ENCODE measurements at regions not wholly inside any gene's neighbourhood (a gene's known extent, or its start where the extent isn't known, plus 50 kb on each side); places are given as distances from the start of the nearest gene placed in this dataset.

DNA sequence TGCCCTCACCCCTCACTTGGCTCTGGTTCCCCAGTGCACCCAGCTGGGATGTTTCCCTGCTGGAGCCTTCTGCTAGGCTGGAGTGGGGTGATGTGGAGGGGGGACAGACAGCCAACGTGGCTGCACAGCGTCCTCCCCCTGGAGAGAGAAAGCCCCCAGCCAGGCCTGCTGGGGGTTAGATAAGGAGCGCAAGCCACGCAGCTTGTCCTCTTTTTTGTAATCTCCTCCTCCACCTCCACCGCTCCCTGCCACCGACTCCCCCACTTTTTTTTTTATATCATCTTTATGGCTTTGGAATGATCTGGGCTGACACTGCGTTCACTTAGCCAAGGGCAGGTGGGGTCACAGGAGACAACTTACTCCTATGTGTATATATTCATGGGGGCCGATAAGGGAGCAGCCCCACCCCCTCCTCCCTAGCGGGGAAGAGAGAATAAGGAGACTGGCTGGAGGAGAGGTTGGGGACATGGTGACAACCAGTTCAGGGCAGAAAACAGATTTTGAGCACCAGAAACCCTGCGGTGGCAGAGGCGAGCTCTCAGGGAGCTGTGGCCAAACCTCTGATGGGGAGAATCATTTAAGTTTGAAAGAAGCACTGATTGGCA lies 169.9 kb upstream of the LHX5 start:
- intact Hi-C loops (cut with micrococcal nuclease; ENCODE audit: unreplicated experiment): no loop called here
- Mint-ChIP-seq H3K4me1 (ENCODE audit: low read depth, unreplicated experiment) (no peaks in the 10 kb centered on the region), H3K27ac (ENCODE audit: unreplicated experiment) (no peak overlapping the region), H3K4me3 (ENCODE audit: low read depth, unreplicated experiment) (no peak overlapping the region), H3K36me3 (ENCODE audit: insufficient read depth, unreplicated experiment) (no peaks in the 10 kb centered on the region), H3K9me3 (ENCODE audit: low read depth, unreplicated experiment) (no peaks in the 10 kb centered on the region), H3K27me3 (ENCODE audit: unreplicated experiment) (peaks cover 76% of the 10 kb centered on the region)
- CTCF ChIA-PET: interaction anchor here (0.6 kb wide), 1 partner anchor 292 kb away, joined by 3 read pairs; no protein-coding TSS in a partner anchor
- no TSS peak for BruUV-seq (replicated peaks)
- no peak for DNase-seq
- TF ChIP-seq, protein P1, sequence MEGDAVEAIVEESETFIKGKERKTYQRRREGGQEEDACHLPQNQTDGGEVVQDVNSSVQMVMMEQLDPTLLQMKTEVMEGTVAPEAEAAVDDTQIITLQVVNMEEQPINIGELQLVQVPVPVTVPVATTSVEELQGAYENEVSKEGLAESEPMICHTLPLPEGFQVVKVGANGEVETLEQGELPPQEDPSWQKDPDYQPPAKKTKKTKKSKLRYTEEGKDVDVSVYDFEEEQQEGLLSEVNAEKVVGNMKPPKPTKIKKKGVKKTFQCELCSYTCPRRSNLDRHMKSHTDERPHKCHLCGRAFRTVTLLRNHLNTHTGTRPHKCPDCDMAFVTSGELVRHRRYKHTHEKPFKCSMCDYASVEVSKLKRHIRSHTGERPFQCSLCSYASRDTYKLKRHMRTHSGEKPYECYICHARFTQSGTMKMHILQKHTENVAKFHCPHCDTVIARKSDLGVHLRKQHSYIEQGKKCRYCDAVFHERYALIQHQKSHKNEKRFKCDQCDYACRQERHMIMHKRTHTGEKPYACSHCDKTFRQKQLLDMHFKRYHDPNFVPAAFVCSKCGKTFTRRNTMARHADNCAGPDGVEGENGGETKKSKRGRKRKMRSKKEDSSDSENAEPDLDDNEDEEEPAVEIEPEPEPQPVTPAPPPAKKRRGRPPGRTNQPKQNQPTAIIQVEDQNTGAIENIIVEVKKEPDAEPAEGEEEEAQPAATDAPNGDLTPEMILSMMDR (IDR thresholded peaks at IDR 0.05; ENCODE audit: unreplicated experiment): no peak

DNA sequence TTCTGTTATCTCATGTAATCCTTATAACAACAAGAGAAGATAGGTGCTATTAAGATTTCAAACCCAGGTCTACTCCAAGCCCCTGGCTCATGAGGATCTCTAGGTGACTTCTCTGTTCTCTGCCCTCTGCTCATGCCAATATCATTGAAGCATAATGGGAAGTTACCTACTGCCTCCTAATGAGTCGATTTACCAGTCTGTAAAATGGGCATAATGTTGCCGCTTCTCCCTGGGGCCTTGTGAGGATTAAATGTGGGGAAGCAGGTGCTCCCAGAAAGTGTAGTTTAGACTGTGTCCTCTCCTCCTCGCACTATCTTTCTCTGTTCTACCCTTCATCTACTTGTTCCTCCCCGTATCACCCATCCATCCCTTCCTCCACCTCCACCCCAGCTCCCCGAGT lies 169.2 kb upstream of the LHX5 start:
- no peaks in the 10 kb centered on the region for H3K4me1 Mint-ChIP-seq (ENCODE audit: low read depth, unreplicated experiment)
- H3K27ac Mint-ChIP-seq (ENCODE audit: unreplicated experiment): no peak overlapping the region
- no peak overlapping the region for H3K4me3 Mint-ChIP-seq (ENCODE audit: low read depth, unreplicated experiment)
- BruUV-seq (replicated peaks): no TSS peak
- no peaks in the 10 kb centered on the region for H3K9me3 Mint-ChIP-seq (ENCODE audit: low read depth, unreplicated experiment)
- CTCF ChIA-PET: interaction anchor here (0.6 kb wide), 1 partner anchor 291 kb away, joined by 3 read pairs; no protein-coding TSS in a partner anchor
- TF ChIP-seq, protein P1 (IDR thresholded peaks at IDR 0.05; ENCODE audit: unreplicated experiment): no peak
- no peaks in the 10 kb centered on the region for H3K36me3 Mint-ChIP-seq (ENCODE audit: insufficient read depth, unreplicated experiment)
- DNase-seq: no peak
- intact Hi-C loops (cut with micrococcal nuclease; ENCODE audit: unreplicated experiment): no loop called here
- H3K27me3 Mint-ChIP-seq (ENCODE audit: unreplicated experiment): peaks cover 73% of the 10 kb centered on the region

DNA sequence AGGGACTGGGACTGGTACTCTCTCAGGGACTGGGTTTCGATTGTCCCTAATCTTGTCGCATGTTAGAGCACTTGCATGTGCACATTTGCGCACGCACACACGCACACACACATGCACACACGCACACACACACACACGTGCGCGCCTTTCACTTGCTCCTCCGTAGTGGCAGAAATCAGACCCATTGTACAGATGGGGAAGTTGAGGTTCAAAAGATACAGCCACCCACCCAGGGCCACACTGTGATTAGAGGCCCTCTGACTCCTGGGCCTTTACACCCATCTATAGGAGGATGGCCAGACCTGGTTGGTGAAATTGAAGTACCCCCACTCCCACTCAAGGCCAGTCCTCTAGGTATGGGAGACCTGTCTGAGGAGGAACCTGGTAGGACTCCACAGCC lies 167.8 kb upstream of the LHX5 start:
- intact Hi-C loops (cut with micrococcal nuclease; ENCODE audit: unreplicated experiment): no loop called here
- Mint-ChIP-seq H3K4me1 (ENCODE audit: low read depth, unreplicated experiment) (no peaks in the 10 kb centered on the region), H3K9me3 (ENCODE audit: low read depth, unreplicated experiment) (no peaks in the 10 kb centered on the region), H3K27ac (ENCODE audit: unreplicated experiment) (no peak overlapping the region), H3K4me3 (ENCODE audit: low read depth, unreplicated experiment) (no peak overlapping the region), H3K36me3 (ENCODE audit: insufficient read depth, unreplicated experiment) (no peaks in the 10 kb centered on the region), H3K27me3 (ENCODE audit: unreplicated experiment) (peaks cover 73% of the 10 kb centered on the region)
- no peak for DNase-seq
- no TSS peak for BruUV-seq (replicated peaks)
- TF ChIP-seq, protein P1 (IDR thresholded peaks at IDR 0.05; ENCODE audit: unreplicated experiment): no peak
- CTCF ChIA-PET: no interaction called here

DNA sequence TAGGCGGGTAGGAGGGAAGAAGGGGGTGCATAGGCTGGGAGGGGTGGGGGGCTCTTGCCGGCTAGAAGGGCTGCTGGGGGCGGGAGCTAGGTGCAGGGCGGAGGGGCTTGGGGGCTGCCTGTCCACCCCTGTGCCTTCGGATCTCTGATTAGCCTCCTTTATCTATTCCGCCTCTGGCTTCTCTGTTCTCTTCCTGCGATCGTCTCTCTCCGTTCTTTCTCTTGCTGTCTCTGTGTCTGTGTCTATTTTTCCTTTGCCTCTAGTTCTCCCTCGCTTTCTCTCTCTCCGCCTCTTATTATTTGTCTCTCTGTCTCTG lies 166.7 kb upstream of the LHX5 start:
- H3K27me3 Mint-ChIP-seq (ENCODE audit: unreplicated experiment): peaks cover 73% of the 10 kb centered on the region
- no peaks in the 10 kb centered on the region for H3K9me3 Mint-ChIP-seq (ENCODE audit: low read depth, unreplicated experiment)
- DNase-seq: no peak
- CTCF ChIA-PET: no interaction called here
- H3K4me3 Mint-ChIP-seq (ENCODE audit: low read depth, unreplicated experiment): no peak overlapping the region
- TF ChIP-seq, protein P1 (IDR thresholded peaks at IDR 0.05; ENCODE audit: unreplicated experiment): no peak
- no peaks in the 10 kb centered on the region for H3K36me3 Mint-ChIP-seq (ENCODE audit: insufficient read depth, unreplicated experiment)
- no peaks in the 10 kb centered on the region for H3K4me1 Mint-ChIP-seq (ENCODE audit: low read depth, unreplicated experiment)
- H3K27ac Mint-ChIP-seq (ENCODE audit: unreplicated experiment): no peak overlapping the region
- intact Hi-C loops (cut with micrococcal nuclease; ENCODE audit: unreplicated experiment): no loop called here
- no TSS peak for BruUV-seq (replicated peaks)

Data from Calu3 (cell line).